Fibroblast of skin of left biceps (primary cell): ENCODE measurements at regions not wholly inside any gene's neighbourhood (a gene's known extent, or its start where the extent isn't known, plus 50 kb on each side); places are given as distances from the start of the nearest gene placed in this dataset.

Source experiments
- DNase-seq, 2 experiments: peaks; one replicate each; pipeline ENCODE4 v3.0.0-alpha.2; 2013; ENCODE audit warnings: low read depth in 2 of 2

DNA sequence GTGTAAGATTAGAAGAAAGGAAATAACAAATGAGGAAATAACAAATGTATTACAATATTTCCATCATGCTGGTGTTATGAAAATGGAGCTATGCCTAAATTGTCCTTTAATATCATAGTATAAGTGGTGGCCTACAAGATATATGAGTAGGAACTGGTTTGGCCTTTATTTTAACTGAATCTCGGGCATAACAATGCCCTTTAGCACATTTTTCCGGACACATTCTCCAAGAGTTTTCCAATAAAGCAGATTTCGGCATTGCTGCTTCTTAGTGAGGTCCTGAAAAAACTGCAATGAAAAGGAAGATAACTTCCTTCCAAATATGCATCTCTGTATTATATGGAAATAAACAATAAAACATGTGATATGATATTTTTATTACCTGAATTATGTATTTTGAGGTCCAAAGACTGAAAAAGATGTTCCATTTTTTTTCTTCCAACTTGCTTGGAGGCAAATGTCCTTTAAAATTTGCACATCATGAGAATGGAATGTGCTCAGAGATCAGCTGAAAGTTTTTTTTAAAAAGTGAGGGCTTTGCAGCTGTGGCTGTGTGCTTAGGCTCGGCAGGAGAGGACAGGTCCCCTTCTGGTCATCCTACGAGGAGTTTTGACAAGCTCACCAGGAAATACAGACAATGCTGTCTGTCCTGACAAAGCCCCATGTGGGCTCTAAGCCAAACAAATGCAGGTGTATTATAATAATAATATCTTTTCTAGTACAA lies 132.3 kb upstream of the RND3 start:
- no peak for DNase-seq

DNA sequence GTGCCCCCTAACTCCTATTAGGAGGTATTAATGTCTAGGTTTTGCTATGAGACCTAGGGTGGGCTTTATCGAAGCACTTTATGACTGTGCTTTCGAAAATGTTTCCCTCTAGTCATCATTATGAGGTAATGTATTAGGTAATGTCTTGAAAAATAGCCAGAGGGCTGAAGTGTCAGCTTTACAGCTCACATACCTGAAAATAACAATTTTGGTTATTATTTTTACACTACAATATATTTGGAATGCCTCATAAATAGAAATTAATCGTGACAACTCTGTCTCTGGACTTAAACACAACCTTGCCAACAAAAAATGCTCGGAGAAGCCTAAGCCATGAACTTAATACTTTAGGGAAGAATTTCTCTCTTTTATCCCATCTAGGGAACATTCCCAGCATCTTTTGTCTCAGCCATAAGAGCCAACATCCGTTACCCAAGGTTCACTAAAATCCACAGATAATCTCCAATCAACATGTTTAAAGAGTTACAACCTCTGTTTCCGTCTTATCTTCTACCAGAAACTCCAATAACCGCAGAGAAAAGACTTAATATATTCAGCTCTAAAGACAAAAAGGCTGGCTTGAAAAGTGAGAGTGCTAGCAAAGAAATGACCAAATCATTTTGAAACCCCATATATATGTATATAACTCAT lies 130.9 kb upstream of the RND3 start:
- no peak for DNase-seq

DNA sequence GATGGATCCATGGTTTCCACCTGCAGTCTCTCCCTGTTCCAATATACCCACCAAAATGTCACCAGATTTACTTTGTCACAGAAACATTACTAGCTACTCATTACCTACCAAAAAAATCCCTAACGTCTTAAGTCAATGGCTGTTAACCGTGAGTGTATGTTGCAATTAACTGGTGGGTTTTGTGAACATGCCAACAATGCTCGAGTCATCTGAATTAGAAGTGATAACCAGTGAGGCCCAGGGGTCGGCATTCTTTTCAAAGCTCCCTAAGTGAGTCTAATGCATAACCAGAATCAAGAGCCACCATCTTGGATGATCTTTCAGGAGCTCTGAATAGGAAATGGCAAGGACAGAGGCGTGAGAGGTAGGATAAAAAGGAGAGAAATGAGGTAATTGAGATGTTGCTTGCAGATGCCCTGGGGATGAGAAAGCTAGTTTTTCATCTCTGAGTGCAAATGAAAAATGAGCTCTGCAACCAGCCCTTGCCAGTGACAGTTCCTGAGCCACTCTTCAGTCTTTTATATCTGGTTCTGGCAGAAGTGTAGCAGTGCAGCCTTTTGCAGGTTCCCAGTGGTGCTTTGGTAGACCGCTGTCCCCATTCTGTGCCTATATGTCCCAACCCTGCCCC lies 130.0 kb upstream of the RND3 start:
- no peak for DNase-seq

DNA sequence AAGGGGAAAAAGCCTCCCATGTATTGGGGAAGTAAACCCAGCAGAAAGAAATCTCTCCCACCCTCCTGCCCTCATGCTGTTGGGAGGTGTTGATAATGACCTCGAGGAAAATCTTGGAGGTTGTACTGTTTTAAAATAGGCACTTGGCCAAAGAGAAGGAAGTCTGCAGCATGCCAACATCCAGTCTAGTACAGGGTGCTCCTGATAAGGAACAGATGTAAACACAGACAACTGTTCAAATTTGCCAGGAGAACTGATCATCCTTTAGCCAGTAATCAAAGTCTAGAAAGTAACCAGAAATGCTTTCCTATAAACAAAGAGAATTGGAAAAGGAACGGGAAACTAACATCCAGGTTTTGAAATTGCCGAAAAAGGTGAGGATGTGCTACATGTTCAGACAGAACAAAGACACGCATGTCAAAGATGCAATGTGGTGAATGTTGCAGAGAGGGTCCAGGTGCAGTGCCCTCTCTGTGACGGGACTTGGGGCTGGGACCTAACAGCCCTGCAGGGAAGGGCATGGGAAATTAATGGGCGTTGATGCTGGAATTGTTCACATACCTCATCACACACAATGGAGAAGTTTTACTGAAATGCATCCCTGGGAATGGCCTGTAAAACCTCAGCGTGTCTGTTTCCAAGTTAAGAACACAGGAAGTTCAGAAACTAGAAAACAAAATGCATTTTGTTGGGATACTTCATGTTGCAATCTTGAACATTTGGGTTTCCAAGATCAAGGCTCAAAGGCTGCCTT lies 125.7 kb upstream of the RND3 start:
- no peak for DNase-seq

DNA sequence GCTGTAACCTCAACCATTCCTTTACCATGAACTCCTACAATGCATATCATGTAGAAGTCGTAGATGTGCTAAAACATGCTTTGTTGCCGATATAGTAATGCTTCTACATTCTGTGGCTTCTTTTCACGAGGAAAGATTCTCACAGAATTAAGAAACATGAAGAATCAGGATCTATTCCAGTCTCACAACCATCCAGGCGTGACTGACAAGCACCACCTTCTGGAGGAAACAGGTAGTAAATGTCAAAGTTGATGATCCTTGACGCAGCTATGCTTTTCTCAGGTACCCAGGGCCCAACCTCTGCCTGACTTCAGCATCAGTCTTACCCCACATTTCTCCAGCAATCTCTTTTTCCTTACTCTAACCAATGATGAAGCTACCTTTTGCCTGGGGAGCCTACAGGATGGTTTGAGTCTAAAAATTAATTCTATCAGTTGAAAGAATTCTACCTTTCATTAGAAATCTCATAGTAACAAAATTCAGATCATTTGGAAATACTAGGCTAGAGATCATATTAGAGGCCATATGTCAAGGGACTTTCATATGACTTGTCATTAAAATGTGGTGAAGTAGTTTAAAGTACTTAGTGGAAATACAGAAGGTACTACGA lies 123.3 kb upstream of the RND3 start:
- no peak for DNase-seq

DNA sequence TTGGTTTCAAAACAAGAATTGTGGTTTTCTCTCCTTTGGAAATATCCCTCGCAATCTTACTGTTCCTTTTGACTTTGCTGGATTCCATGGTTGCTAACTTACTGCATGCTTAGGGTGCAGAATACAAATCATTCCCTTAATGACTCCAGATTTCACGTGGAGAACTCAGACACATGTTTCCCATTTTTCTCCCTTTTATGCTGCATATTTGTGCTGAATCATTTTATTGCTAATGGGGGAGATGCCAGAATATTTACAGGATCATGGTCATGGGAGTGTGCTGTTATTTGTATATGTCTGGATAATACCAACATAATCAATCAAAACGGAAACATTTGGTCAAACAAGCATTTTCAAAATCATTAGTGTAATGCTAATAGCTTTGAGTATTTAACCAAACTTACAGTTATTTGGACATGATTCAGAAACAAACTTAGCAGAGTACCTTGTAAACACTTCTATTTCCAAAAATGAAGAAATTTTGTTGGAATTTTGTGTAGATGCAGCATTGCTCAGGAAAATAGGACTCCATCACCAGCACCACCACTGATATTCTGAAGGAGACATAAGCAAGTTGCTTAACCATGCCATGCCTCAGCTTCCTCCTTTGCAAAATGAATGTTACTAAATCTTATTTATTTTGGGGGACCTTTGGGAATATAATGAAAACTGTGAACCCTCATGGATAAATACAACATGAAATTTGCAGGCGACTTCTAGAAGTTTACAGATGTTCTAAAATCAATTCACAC lies 122.5 kb upstream of the RND3 start:
- peak; percentile 97 to 98 for DNase-seq

DNA sequence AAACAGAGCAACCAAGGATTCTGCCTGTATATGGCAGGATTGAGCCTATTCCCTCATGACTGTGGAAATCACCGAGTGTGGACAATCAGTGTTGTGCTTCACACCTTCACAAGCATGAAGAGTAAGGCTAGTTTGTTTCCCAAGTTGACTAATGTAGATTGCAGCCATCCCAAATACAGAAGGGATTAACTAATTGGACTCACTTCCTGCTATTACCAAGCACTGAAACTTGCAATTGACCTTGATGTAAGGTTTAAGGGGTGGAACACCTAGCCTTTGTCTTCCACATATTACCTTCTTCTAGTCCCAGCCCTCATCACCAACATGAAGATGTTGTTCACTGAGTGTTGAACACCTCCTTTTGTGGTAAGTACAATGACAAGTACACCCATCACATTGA lies 120.9 kb upstream of the RND3 start:
- DNase-seq: no peak

DNA sequence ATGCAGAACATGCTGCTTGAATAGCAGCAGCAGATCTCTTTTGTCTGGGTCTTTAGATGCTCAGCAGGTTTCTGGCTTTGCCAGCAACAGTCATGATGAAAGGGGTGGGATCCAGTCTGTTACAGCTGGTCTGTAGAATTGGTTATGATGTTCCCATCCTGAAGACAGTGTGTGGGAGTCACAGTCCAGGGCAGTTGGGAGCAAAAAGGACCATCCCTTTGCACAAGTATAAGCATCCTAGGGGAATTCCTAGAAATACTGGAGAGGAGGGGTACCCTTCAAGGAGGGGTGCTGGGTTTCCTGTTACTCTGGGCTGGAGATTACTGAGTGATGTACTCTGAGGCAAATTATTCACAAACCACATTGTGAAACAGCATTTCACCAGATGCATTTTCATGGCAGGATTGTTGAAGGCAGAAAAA lies 119.9 kb upstream of the RND3 start:
- DNase-seq: no peak

DNA sequence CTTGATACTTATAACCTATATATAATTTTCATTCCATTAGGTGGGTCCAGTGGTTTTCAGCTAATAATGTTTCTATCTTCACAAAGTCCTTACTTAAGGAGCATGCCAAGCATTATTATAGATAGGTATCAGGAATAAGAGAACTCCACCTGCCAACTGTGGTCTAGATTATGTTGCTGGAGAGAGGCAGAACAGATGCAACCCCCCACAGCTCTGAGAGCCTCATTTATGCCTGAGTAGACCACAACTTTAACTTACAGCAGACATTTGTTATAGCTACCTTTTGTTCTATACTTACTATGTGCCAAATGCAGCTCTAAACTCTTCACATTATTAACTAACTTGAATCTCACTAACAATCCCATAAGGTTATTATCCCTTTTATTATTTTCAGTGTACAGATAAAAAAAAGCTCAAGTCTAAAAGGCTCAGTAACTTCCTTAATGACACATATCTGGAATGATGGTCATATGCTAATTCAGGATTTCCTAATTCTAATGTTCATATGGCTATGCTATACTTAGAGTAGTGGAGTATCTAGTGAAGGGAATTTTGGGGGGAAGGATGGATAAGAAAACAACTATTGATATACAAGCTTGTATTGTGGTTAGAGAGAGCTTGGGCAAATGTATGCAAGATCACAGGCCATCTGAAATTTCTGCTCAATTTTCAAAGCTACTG lies 119.1 kb upstream of the RND3 start:
- DNase-seq: no peak

DNA sequence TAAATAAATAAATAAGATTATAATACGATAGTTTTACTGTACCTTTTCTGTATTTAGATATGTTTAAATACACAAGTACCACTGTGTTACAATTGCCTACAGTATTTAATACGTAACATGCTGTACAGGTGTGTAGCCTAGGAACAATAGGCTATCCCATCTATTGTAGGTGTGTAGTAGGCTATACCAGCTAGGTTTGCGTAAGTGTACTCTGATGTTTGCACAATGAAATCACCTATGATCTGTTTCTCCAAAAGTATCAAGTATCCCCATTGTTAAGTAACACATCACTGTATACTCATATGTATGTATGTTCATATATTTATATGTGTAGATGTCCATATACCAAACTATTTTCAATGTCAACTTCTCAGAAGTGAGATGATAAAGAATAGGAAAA lies 118.2 kb upstream of the RND3 start:
- DNase-seq: no peak

DNA sequence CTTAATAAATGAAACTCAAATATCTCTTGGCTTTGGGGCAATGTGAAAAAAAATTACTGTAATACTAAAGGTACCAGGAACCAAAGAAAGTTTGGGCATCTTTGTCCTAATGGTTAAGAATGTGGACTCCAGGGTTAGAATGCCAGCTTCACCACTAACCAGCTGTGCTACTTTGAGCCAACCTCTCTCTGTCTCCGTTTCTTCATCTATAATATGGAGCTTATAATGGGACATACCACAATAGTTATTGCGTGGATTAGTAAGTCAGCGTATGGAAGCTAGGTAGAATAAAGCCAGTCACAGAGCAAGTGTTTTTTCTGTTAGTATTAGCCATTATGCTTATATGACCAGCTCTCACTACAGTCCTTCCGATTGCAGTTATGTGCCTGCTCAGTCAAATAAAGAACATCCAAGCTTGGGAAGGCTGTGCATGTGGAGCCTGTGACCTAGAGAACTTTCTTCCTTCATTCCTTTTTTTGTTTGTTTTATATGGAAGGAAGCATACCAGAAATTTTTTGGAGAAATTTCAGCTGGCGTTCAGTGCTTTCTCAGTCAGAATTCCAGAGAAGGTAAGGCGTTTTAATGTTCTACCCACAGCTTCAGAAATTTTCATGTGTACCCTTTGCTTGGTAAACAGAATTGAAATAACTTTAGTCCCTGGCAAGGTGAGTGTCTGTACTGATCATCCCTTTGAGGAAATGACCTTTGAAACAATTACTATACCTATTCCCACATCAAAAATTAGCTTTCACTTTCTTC lies 114.0 kb upstream of the RND3 start:
- peak in 1 of 2 experiments; percentile 60 for DNase-seq

DNA sequence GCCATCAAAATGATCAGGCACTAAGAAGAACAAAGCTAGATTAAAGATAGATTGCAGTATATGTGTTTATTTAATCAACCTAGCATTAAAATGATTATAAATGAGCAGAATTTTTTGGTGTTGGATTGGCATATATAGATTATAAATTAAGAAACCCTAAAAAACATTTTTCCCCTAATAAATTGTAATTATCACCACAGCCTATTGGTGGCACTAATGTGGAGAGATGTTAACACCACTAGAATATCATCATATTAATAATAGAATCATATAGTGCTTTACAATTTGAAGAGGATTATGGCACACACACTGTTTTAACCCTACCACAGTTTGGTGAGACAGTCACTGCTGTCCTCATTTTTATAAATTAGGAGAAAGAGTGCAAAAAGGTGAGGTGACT lies 112.4 kb upstream of the RND3 start:
- no peak for DNase-seq

DNA sequence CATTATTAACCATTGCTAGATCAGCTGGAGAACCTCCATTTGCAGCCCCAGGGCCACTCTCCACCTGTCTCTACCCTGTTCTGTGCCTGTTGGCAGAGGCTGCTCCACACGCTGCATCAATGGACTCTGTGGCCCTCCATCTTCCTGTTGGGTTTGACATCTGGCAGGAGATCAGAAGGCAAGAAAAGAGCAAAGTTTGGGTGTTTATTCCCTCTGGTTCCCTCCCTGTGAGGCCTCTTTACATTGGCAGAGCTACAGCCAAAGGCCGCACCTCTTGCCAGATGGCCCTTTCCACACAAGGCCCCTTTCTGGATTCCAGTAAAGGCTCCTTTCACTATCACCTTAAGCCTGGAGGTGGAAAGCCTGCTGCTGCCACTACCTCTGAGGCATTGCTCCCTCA lies 110.9 kb upstream of the RND3 start:
- no peak for DNase-seq

DNA sequence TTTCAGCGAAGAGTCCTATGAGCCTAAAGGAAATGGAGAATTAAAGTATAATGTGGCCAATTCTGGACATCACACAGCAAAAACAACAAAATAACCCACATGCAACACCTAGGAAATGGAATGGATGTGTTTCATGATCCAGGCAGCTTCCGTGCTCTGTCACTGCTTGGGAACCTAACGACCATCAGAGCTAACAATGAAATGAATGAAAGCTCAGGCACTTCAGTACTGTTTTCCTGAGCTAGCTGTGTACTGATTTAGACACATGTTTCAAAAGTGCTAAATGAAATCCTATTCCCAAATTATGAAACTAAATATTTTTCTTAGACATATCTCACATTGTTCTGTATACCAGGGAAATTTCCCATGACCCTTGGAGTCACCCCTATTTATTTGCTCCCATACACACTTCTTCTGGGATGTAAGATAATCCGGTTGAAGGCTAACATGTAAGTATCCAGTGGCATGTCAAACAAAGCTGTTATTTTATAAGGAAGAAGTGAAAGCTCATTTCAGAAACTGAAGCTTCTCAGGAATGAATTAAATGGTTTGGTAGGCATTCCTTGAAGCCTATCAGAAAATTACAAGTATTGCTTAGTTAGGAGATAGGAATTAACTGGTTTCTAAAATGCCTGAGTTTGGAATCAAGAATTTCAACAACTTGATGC lies 108.5 kb upstream of the RND3 start:
- no peak for DNase-seq

DNA sequence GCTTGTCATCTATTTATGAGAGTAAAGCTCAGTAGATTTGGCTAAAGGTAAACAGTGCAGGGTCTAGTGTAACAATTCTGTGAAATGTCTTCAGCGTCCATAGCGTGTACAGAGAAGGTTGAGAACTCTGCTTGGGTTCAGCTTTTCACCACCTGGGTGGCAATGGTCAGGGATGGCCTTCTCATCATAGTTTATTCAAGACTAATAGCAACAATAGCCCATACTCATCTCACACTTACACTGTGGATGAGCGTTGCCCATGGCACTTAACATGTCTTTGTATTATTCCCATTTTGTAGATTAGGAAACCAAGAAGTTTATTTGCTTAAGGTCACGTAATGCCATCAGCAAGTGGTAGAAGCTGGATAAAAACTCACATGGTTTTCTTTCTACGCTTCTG lies 106.8 kb upstream of the RND3 start:
- no peak for DNase-seq

DNA sequence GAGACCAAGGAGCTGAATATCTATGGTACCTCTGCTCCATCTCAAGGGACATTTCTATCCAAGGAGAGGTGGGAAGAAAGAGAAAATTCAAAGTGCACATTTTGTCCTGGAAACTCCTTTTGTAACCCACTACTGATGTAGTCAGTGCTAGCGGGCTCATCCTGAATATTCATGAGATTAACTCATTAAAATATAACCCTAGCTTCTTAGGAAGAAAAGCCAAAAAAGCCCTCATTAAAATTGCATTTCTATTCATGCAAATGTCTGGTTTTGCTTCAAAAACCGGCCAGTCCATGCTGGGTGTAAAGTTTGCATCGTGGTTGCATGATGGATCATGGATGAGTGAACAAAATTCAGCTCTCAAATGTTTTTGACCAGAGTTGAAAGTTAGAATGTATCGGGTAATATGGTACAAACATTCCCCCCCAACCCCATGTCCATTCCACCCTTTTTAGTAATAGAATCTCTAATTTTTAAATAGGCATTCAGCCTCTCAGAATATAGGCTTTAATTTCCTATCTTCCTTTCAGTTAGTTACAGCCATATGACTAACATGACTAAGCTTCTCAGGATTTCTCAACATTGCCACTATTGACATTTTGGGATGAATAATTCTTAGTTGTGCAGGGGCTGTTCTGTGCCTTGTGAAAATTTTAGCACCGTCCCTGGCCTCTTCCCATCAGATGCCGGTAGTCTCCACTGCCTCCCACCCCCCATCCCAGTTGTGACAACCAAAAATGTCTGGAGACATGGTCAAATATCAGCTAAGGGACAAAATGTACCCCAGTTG lies 104.2 kb upstream of the RND3 start:
- no peak for DNase-seq

DNA sequence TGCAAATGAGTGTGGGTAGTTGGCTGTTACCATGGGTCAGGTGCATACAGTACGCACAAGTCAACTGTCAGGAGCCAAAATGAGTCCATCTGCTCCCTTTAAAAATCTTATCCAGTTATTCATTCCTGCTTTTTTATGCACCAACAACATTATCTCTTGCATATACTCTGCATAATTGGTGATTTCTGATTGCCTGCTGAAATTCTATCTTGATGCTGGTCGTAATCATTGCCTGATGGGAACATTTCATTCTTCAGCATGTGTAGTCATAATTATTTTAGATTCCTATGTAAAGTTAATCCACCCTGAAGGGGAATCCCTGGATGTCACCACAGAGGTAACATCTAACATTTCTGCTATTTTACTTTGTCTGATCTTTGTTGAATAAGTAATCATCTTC lies 102.2 kb upstream of the RND3 start:
- no peak for DNase-seq

DNA sequence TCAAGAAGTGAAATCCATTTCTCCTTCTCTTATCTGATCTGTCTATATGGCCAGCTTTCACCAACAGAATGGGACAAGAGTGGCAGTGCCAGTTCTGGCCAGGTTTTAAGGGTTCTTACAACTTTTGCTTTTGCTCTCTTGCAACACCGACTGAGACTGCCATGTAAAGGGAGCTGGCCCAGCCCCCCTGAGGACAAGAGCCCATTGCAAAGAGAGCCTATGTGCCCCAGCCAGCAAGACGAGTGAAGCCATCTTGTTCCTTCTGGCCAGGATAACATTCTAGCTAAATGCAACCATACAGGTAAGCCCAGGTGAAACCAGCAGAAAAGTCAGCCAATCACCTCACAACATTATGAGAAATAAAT lies 101.0 kb upstream of the RND3 start:
- DNase-seq: no peak
